ENCODE measurements at regions not wholly inside any gene's neighbourhood (a gene's known extent, or its start where the extent isn't known, plus 50 kb on each side); places are given as distances from the start of the nearest gene placed in this dataset.
"Not testable (repeated sequence)": the region's sequence is repeated elsewhere in the genome, so short reads cannot be mapped to it uniquely, and the experiment has no call there.

GRCh38 chr7:115172397-115172796, 250.5 kb downstream of the MDFIC start:
- not testable (repeated sequence) for TF ChIP-seq CTCF, POLR2A (IDR thresholded peaks at IDR 0.05)

Data from right lobe of liver (tissue), 4 donors.